HG03432 (cell line): ENCODE measurements at regions not wholly inside any gene's neighbourhood (a gene's known extent, or its start where the extent isn't known, plus 50 kb on each side); places are given as distances from the start of the nearest gene placed in this dataset.
"Not testable (repeated sequence)": the region's sequence is repeated elsewhere in the genome, so short reads cannot be mapped to it uniquely, and the experiment has no call there.

Experiments used
- ATAC-seq: cut with Tn5 transposase; IDR thresholded peaks from one replicate; pipeline ENCODE4 v1.9.1; 2021; ENCODE audit warnings: mild to moderate bottlenecking, moderate library complexity; ENCODE audit not compliant: unreplicated experiment

- ATAC-seq: no peak
Measured at GRCh38 chr20:53800883-53801604, 207.4 kb upstream of the ZNF217 start.

- ATAC-seq: no peak
Measured at GRCh38 chr20:53800418-53800817, 206.8 kb upstream of the ZNF217 start.

- no peak for ATAC-seq
Measured at GRCh38 chr20:53797085-53797484, 203.4 kb upstream of the ZNF217 start.

- ATAC-seq: no peak
Measured at GRCh38 chr20:53795170-53795569, 201.5 kb upstream of the ZNF217 start.

GRCh38 chr20:53794529-53795115, 201.0 kb upstream of the ZNF217 start:
- no peak for ATAC-seq

- no peak for ATAC-seq
Measured at GRCh38 chr20:53793783-53794383, 200.2 kb upstream of the ZNF217 start.

GRCh38 chr20:53792946-53793536, 199.4 kb upstream of the ZNF217 start:
- no peak for ATAC-seq

GRCh38 chr20:53789989-53790675, 196.5 kb upstream of the ZNF217 start:
- ATAC-seq: no peak

- ATAC-seq: no peak
Measured at GRCh38 chr20:53788253-53789022, 194.8 kb upstream of the ZNF217 start.

GRCh38 chr20:53787491-53787931, 193.9 kb upstream of the ZNF217 start:
- ATAC-seq: not testable (repeated sequence)

- no peak for ATAC-seq
Measured at GRCh38 chr20:53786445-53787267, 193.0 kb upstream of the ZNF217 start.

- no peak for ATAC-seq
Measured at GRCh38 chr20:53786071-53786444, 192.4 kb upstream of the ZNF217 start.

GRCh38 chr20:53785320-53785719, 191.7 kb upstream of the ZNF217 start:
- no peak for ATAC-seq

- no peak for ATAC-seq
Measured at GRCh38 chr20:53783768-53784167, 190.1 kb upstream of the ZNF217 start.

- ATAC-seq: no peak
Measured at GRCh38 chr20:53782612-53783246, 189.1 kb upstream of the ZNF217 start.

- ATAC-seq: no peak
Measured at GRCh38 chr20:53779822-53780221, 186.2 kb upstream of the ZNF217 start.

- ATAC-seq: no peak
Measured at GRCh38 chr20:53778736-53779135, 185.1 kb upstream of the ZNF217 start.

GRCh38 chr20:53778041-53778516, 184.4 kb upstream of the ZNF217 start:
- ATAC-seq: no peak

- not testable (repeated sequence) for ATAC-seq
Measured at GRCh38 chr20:53777402-53777801, 183.8 kb upstream of the ZNF217 start.
